Suprapubic skin (tissue), 4 donors: ENCODE measurements at regions not wholly inside any gene's neighbourhood (a gene's known extent, or its start where the extent isn't known, plus 50 kb on each side); places are given as distances from the start of the nearest gene placed in this dataset.
A peak's percentile ranks its signal among the peaks of the same experiment; 100 is the strongest.
"Not testable (repeated sequence)": the region's sequence is repeated elsewhere in the genome, so short reads cannot be mapped to it uniquely, and the experiment has no call there.

ENCODE experiments used
- DNase-seq, 2 donors: peaks; one replicate each; pipeline ENCODE4 v3.0.0-alpha.2; 2019; ENCODE audit warnings: low spot score in 2 of 2
- H3K27ac ChIP-seq: fragments of 200-600 bp; sonication (generic); one replicate; pipeline ENCODE4 v1.5.1; 2019
- H3K27me3 ChIP-seq: fragments of 200-600 bp; sonication (generic); one replicate; pipeline ENCODE4 v1.5.1; 2019
- H3K36me3 ChIP-seq: fragments of 200-600 bp; sonication (generic); one replicate; pipeline ENCODE4 v1.5.1; 2019
- H3K4me1 ChIP-seq: fragments of 200-600 bp; sonication (generic); one replicate; pipeline ENCODE4 v1.5.1; 2019
- H3K4me3 ChIP-seq: fragments of 200-600 bp; sonication (generic); one replicate; pipeline ENCODE4 v1.5.1; 2019; ENCODE audit warnings: mild to moderate bottlenecking
- H3K9me3 ChIP-seq: fragments of 200-600 bp; sonication (generic); one replicate; pipeline ENCODE4 v1.5.1; 2019
- EP300 ChIP-seq: sonication (generic); formaldehyde crosslinking; IDR thresholded peaks from one replicate; pipeline ENCODE4 v1.6.1; 2017; ENCODE audit warnings: antibody characterized with exemption
- POLR2A ChIP-seq, 2 donors: fragments of 450-650 bp; IDR thresholded peaks; one replicate each; pipeline ENCODE4 v1.6.1; 2017; ENCODE audit warnings: antibody characterized with exemption in 2 of 2, mild to moderate bottlenecking in 2 of 2, moderate library complexity in 2 of 2
- POLR2AphosphoS5 ChIP-seq, 3 donors: sonication (generic); formaldehyde crosslinking; IDR thresholded peaks; one replicate each; pipeline ENCODE4 v1.6.1; 2017; ENCODE audit warnings: antibody characterized with exemption in 3 of 3
- WGBS: methylation state at CpG from one replicate; pipeline ENCODE4 v1.1.5; 2018; 5-methylcytosine and 5-hydroxymethylcytosine counted together
- TF ChIP-seq, protein P1 (sequence below), 2 donors: fragments of 200-600 bp in 1 of 2; fragments of 450-650 bp in 1 of 2; sonication (generic) in 1 of 2; IDR thresholded peaks; one replicate each; pipeline ENCODE4 v1.5.1; 2016 to 2019; ENCODE audit warnings: antibody characterized with exemption in 2 of 2, mild to moderate bottlenecking in 1 of 2, moderate library complexity in 1 of 2

DNA sequence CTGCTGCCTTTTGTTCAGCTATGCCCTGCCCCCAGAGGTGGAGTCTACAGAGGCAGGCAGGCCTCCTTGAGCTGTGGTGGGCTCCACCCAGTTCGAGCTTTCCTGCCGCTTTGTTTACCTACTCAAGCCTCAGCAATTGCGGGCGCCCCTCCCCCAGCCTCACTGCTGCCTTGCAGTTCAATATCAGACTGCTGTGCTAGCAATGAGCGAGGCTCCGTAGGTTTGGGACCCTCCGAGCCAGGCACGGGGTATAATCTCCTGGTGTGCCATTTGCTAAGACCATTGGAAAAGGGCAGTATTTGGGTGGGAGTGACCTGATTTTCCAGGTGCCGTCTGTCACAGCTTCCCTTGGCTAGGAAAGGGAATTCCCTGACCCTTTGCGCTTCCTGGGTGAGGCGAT lies 51.9 kb downstream of the DIPK2A start:
- not testable (repeated sequence) for H3K27ac ChIP-seq, H3K4me3 ChIP-seq, H3K36me3 ChIP-seq, DNase-seq, H3K9me3 ChIP-seq, H3K27me3 ChIP-seq, H3K4me1 ChIP-seq
- WGBS, result 98% methylated on average over 8 of the region's 11 CpGs

DNA sequence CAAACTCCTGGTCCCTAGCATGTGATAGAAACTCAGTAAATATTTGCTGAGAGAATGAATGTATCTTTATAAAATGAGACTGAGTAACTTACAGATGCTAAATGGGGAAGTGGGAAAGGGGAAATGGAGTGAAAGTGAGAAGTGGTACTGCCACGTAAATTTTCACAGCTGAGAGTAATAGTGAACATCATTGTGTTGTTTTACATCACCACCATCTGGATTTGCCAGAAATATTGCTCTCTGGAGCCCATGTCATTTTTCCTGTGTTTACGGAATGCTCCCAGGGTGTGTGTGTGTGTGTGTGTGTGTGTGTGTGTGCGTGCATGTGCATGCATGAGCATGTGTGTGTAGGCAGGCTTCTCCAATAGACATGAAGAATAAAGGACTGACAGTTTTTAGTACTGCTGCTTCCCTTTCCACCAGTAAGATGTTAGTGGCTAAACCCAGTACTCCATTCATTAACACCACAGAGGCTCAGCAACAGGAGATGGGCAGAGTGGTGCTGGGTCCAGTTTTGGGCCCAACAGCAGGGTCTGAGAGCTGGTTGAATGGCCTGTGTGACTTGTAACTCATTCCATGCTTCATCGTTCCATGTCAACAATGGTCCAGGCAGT lies 57.3 kb downstream of the DIPK2A start:
- DNase-seq, result no peak
- TF ChIP-seq, protein P1, sequence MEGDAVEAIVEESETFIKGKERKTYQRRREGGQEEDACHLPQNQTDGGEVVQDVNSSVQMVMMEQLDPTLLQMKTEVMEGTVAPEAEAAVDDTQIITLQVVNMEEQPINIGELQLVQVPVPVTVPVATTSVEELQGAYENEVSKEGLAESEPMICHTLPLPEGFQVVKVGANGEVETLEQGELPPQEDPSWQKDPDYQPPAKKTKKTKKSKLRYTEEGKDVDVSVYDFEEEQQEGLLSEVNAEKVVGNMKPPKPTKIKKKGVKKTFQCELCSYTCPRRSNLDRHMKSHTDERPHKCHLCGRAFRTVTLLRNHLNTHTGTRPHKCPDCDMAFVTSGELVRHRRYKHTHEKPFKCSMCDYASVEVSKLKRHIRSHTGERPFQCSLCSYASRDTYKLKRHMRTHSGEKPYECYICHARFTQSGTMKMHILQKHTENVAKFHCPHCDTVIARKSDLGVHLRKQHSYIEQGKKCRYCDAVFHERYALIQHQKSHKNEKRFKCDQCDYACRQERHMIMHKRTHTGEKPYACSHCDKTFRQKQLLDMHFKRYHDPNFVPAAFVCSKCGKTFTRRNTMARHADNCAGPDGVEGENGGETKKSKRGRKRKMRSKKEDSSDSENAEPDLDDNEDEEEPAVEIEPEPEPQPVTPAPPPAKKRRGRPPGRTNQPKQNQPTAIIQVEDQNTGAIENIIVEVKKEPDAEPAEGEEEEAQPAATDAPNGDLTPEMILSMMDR (IDR thresholded peaks at IDR 0.05), result no peak
- TF ChIP-seq POLR2A (IDR thresholded peaks at IDR 0.05) (no peak), EP300 (no peak), POLR2AphosphoS5 (IDR thresholded peaks at IDR 0.05) (no peak)
- Histone ChIP-seq H3K4me3 (no peak overlapping the region), H3K9me3 (no peaks in the 10 kb centered on the region), H3K27me3 (no peaks in the 10 kb centered on the region), H3K36me3 (no peaks in the 10 kb centered on the region), H3K4me1 (peaks cover 4% of the 10 kb centered on the region), H3K27ac (no peak overlapping the region)
- WGBS, result 44% methylated on average over 4 of the region's 4 CpGs

DNA sequence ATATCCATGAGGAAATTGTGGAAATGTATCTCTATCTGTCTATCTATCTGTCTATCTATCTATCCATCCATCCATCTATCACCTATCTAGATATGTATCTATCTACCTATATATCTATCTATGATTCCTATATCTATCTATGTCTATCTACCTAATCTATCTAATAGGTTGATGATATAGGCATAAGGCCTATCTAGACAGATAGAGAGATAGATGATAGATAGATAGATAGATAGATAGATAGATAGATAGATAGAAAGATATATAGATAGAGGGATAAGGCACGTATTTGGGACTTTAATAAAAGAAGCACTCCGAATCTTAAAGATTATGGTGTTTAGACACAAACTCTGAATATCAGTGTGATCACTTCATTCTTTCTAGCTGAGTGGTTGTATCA lies 58.1 kb downstream of the DIPK2A start:
- H3K9me3 ChIP-seq, result no peaks in the 10 kb centered on the region
- H3K4me3 ChIP-seq, result no peak overlapping the region
- no peak overlapping the region for H3K27ac ChIP-seq
- H3K36me3 ChIP-seq, result no peaks in the 10 kb centered on the region
- peaks cover 4% of the 10 kb centered on the region for H3K4me1 ChIP-seq
- no peak for DNase-seq
- no peaks in the 10 kb centered on the region for H3K27me3 ChIP-seq
- TF ChIP-seq, protein P1 (IDR thresholded peaks at IDR 0.05), result no peak
- no peak for TF ChIP-seq EP300
- TF ChIP-seq POLR2A (IDR thresholded peaks at IDR 0.05), result no peak
- TF ChIP-seq POLR2AphosphoS5 (IDR thresholded peaks at IDR 0.05), result no peak
- 85% methylated on average over 2 of the region's 2 CpGs for WGBS

DNA sequence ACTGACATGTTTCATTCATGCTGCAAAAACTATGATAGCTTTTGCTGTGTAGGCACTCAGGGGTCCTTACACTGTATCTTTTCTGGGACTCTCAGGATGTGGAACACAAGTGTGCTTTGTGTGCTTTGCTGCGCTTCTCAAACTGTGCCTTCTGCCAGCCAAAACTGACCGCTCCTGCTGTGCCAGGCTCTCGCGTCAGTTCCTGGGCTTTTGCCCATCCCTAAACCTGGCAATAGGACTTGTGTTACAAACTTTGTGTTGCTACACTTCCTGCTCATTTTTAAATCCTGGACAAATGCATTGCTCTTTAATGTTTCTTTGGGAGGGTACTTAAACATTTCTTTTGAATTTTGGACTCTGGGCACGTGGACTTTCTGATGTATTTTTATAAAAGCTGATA lies 60.3 kb downstream of the DIPK2A start:
- Histone ChIP-seq H3K36me3 (no peaks in the 10 kb centered on the region), H3K9me3 (no peaks in the 10 kb centered on the region), H3K4me1 (peaks cover 4% of the 10 kb centered on the region), H3K4me3 (no peak overlapping the region), H3K27ac (no peak overlapping the region), H3K27me3 (no peaks in the 10 kb centered on the region)
- WGBS, result 47% methylated on average over 5 of the region's 5 CpGs
- peak in 1 of 2 donors; percentile 63 for DNase-seq
- TF ChIP-seq POLR2A (IDR thresholded peaks at IDR 0.05), result no peak
- TF ChIP-seq, protein P1 (IDR thresholded peaks at IDR 0.05), result no peak
- no peak for TF ChIP-seq POLR2AphosphoS5 (IDR thresholded peaks at IDR 0.05)
- TF ChIP-seq EP300, result no peak

DNA sequence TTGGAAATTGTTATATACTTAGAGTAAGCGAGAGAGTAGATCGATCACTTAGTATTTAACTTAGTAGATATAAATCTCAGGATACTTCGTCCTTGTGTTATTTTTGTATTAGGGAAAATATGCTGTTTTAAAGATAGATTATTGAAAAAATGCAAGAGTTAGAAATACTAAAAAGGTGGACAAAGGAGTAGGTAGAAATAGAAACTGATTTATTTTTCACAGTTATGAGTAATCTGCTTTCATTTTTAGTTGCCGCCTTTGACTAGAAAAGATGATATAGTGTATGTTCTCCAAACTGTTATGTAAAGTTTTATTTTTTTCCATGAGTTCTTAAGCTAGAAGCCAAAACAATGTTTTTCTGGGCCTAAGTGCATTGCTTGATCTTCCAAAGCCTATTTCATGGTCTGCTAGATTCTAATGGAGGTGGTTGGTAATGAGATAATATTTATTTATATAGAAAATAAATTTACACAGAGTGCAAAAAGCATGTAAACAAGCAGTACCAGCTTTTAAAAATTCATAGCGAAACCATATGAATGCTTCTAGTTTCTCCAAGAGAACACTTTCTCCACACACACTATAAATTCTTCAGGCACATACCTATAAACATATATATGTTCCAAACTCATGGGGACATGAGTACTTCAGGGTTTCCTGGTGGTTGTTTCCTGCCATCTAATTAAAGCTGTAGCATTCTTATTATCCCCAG lies 61.1 kb downstream of the DIPK2A start:
- DNase-seq, result no peak
- Histone ChIP-seq H3K4me1 (peaks cover 4% of the 10 kb centered on the region), H3K36me3 (no peaks in the 10 kb centered on the region), H3K4me3 (no peak overlapping the region), H3K27me3 (no peaks in the 10 kb centered on the region), H3K27ac (no peak overlapping the region), H3K9me3 (no peaks in the 10 kb centered on the region)
- TF ChIP-seq POLR2A (IDR thresholded peaks at IDR 0.05) (no peak), POLR2AphosphoS5 (IDR thresholded peaks at IDR 0.05) (no peak), EP300 (no peak)
- TF ChIP-seq, protein P1 (IDR thresholded peaks at IDR 0.05), result no peak
- 83% methylated on average over 5 of the region's 5 CpGs for WGBS
